HCEC 1CT (cell line): ENCODE measurements at regions not wholly inside any gene's neighbourhood (a gene's known extent, or its start where the extent isn't known, plus 50 kb on each side); places are given as distances from the start of the nearest gene placed in this dataset.

ENCODE experiments used
- DNase-seq: peaks from one replicate; pipeline ENCODE4 v3.0.0-alpha.2; 2017

DNA sequence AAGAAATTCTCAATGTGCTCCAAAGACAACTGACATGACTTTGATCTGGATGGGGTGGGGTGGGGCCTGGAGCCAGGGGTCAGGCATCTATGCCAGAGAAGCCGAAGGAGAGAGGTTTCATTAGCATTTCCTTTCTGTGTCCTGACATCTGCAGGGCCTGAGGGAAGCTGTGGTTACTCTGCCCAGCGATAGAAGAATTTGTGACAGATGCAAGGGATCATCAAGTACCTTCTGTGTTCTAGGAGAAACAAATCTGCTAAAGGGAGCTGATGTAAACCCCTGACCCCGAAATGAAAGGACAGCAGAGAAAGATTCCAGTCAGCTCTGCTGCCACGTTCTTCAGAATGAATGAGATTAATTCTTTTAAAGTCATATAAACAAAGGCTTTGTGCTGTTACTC, 335.7 kb downstream of the PRELID2 start:
- peak; percentile 39 for DNase-seq

GRCh38 chr5:145497052-145497451, 338.1 kb downstream of the PRELID2 start:
- DNase-seq = no peak

- DNase-seq = peak; percentile 89
Measured at GRCh38 chr5:145495741-145496140, 339.4 kb downstream of the PRELID2 start.

GRCh38 chr5:145495196-145495595, 339.9 kb downstream of the PRELID2 start:
- DNase-seq = no peak

DNA sequence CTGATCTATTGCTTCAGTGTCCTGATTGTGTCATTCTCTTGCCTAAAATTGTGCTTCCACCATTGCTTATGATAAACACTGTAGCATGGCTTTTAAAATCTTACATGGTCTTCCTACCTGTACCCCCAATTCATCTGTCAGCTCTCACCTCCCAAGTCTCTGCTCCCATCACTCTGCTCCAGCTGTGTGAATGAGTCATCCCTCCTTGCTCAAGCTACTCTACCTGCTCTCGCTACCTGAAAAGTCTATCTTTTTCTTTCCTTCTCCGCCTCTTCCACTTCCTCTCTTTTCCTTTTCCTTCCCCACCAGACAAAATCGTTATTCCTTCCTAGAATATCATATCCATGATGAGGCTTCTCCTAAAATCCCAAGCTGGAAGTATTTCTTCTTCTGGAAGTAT, 341.7 kb downstream of the PRELID2 start:
- DNase-seq = no peak

DNA sequence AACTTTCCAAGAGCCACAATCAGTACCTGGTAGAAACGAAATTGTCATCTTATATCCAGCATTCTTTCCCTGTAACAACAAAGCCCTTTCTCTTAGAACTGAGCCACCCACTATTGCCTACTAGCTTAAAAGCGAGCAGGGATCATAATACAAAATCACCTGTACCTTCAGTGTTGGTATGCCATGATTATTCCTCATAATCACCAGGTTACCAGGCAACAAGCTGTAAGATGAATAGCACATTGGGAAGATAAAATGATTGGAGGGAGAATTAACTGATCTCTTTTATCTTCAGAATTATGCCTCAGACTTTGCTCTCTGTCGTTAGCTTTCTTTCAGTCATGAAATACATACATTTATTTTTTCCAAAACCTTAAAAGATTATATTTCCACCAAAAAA, 345.6 kb downstream of the PRELID2 start:
- no peak for DNase-seq

GRCh38 chr5:145484158-145484557, 351.0 kb downstream of the PRELID2 start:
- peak; percentile 86 for DNase-seq

- DNase-seq = peak; percentile 70
Measured at GRCh38 chr5:145483212-145483611, 351.9 kb downstream of the PRELID2 start.

- DNase-seq = peak; percentile 72
Measured at GRCh38 chr5:145479857-145480256, 355.3 kb downstream of the PRELID2 start.

DNA sequence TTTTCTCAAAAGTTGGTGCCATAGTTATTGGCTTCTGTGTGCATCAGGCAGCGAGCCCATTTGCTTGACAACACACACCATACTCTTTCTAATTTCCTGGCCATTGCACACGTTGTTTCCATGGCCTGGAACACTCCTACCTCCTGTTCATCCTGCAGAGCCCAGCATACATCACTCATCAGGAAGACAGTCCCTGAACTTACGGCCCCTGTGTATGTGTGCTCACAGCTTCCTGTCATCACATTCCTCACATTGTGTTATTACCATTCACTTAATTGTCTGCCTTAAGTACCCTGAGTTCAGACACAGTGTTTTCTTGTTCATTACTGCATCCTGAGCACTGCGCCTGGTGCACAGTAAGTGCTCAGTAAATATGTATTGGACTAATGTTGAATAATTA, 355.9 kb downstream of the PRELID2 start:
- DNase-seq = peak; percentile 72

- peak; percentile 20 for DNase-seq
Measured at GRCh38 chr5:145478651-145479050, 356.5 kb downstream of the PRELID2 start.

- DNase-seq = no peak
Measured at GRCh38 chr5:145473042-145473642, 362.0 kb downstream of the PRELID2 start.

DNA sequence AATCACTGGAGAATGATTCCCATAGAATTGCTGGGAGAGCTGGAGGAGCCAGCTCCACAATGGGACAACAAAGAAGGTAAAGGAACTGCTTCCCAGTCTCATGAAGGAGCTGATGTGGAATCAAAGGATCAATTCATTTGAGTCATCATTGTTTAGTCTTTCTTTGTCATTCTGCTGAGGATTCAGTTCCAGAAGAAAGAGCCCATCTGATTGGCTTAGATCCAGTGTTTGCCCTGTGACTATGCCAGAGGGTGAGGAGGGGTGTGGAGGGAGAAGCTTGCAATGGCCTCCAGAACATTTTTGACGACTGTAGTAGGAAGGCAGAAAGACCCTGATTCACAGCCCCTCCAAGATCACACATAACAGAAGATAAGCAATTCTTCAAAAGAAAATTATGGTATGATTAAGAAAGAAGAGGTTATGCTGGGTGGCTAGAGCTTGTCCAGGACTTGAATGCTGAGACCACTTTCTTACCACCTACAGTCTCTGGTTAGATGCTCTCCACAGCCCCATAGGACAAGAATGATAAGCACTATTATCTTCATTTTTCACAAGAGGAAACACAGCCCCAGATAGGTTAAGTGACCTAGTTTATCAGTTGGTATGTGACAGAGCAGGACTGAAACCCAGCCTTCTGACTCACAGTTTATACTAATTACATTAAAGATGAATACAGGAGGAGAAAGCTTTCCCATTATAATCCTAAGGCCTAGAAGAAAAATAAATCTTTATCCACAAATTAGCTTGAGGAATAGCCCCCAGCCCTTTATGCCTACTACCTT, 363.1 kb downstream of the PRELID2 start:
- DNase-seq = no peak

DNA sequence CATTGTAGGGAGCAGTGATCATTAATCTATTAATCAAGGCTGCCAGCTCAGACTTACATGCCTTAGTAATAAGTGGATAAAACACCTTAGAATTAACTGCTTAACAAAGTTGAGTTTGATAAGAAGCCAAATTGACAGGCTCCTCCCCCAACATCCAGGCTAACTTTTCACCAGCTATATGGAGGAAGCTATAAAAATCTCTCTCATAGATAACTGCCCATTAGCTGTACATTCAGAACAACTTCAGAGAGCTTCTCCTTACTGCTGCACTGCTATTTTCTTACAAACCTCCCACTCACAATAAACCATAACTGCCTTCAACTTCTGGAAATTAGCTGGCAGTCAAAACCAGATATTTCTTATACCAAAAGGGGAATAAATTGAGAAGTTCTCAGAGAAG, 364.1 kb downstream of the PRELID2 start:
- no peak for DNase-seq

DNA sequence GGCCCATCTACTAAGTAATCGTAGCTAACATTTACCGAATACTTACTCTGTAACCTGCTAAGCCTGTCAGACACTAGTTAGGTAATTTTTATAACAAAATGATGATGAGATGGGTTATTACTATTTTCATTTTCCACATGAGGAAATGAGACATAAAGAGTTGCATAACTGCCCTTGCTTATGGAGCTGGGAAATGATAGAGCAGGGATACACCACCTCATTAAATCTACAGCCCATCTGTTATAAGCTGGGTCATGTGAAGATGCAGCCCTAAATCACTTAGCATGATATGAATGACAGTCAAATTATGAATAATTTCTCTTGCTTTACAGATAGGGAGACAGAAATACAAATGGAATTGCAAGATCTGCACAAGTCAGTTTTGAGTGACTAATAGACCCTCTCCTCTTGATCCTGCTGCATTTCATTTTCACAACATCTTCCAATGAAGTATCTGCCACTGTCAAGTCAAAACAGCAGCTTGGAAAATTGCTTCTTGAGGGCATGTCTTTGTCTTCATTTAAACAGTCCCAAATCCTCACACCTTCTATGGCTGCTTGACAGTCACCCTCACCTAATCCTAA, 364.7 kb downstream of the PRELID2 start:
- peak; percentile 58 for DNase-seq

DNA sequence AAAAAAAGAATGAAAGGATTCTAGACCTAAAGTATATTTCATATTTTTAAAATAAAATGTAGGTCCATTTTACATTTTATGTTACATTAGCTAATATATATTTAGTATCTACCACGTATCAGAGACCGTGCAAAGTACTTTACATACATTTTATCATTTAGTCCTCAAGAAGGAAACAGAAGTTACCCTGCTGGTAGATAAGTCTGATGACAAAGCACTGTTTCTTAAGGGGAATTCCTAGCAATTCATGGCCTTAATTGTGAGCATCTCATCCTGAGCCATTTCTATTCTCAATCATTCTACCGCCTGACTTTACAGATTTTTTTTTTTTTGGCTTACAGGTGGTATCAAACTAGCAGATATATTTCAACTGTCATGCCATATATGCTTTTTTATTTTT, 367.7 kb downstream of the PRELID2 start:
- DNase-seq = no peak

DNA sequence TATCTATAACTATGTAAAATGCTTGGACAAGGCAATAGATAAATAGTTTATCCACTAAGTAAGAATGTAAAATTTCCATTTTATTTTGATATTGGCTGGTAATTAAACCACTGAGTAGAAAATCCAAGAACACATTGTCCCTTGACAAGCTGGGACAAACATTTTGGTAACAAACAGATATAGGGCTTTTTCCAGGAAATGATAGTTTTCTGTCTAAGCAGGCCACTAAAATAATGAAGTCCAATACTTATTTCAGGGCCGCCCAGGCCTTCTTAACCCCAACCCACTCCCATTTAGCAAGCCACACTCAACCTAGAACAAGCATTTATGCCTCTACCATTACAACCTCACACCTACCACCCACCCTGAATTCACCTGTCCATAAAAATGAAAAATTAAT, 368.6 kb downstream of the PRELID2 start:
- no peak for DNase-seq

GRCh38 chr5:145465474-145466263, 369.5 kb downstream of the PRELID2 start:
- no peak for DNase-seq

- DNase-seq = no peak
Measured at GRCh38 chr5:145464171-145464570, 371.0 kb downstream of the PRELID2 start.

GRCh38 chr5:145463634-145464033, 371.5 kb downstream of the PRELID2 start:
- peak; percentile 40 for DNase-seq

DNA sequence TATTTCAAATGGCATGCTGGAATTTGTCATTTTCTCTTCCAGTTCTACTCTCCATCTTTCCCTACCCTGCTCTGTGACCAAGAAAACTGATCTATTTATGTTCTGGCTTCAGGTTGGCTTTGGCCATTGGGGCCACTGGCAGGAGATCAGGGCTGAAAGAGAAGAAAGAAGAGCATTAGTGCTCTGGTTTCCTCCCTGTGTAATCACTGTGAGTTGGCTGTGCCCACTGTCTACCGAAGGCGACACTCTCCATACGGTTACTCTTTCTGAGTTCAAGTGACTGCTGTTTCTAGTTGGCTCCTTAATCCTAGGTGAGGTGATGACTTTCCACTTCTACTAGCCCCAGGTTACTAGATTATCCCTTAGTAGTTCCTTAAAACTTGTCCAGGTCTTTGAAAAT, 372.6 kb downstream of the PRELID2 start:
- no peak for DNase-seq

DNA sequence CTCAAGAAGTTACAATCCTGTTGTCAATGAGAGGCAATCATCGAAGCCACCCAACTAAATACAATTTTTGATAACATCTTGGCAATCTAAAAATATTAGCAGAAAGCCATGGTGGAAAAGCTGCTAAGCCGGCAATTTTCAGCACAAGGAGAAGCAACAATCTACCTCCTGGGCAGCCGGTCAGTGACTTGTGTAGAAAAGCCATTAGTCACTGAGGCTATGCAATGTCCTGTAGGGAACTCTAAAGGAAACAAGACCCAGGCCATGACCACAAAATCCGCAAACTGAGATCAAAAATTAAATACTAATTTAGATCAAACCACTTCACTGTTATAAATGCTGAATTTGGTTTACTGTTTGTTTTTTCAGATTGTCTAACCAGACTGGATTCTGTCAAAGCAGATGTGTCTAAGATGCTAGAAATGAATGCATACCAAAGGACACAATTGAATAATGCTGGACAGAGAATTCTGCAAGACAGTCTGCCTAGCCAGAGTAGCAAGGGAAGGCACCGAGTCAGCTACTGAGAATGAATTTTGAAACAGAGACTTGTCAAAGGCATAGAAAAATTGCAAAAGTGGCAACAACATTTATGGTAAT, 384.8 kb downstream of the PRELID2 start:
- no peak for DNase-seq

DNA sequence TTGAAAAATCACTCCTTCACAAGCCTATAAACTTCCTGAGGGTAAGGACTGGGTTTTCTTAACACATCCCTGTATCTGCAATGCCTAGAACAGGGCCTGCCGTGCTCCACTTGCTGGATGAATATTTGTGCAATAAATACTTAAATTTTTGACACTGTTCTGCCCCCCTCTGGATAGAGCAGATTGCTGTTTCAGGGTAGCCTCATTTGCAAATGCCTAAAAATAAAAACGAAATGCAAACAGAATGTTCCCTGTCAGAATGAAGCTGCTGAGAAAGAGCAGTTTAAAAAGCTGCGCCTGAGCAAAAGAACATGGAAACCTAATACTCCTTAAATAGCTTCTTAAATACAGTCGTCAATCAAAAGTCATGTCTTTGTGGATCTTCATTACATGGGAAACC, 385.3 kb downstream of the PRELID2 start:
- DNase-seq = no peak
